CD4-positive, alpha-beta T cell (primary cell): ENCODE measurements at regions not wholly inside any gene's neighbourhood (a gene's known extent, or its start where the extent isn't known, plus 50 kb on each side); places are given as distances from the start of the nearest gene placed in this dataset.

Source experiments
- ATAC-seq: fragments of 200-7000 bp; cut with Tn5 transposase; one replicate; pipeline ENCODE4 v1.10.0; 2022; ENCODE audit warnings: mild to moderate bottlenecking; ENCODE audit not compliant: poor library complexity
- CTCF ChIA-PET: fragments of 350-600 bp; sonication (Branson Sonifier 250); formaldehyde crosslinking; loops from one replicate; lab custom pipeline; 2021; ENCODE audit warnings: antibody characterized with exemption, inconsistent platforms; lab: Charles Lee
- POLR2A ChIA-PET: fragments of 350-600 bp; sonication (Branson Sonifier 250); formaldehyde crosslinking; loops from one replicate; lab custom pipeline; 2021; ENCODE audit warnings: antibody characterized with exemption, inconsistent platforms; lab: Charles Lee
- DNase-seq, 14 experiments: peaks; one replicate each; pipeline ENCODE4 v3.0.0-alpha.2; 2013 to 2020; ENCODE audit warnings: mixed read lengths in 2 of 14
- H3K27ac ChIP-seq, 2 donors: one replicate each; pipeline versions ENCODE4 v1.5.1 to v1.7.0; 2013; ENCODE audit warnings: low read length in 2 of 2, low read depth in 1 of 2, mild to moderate bottlenecking in 1 of 2
- H3K27me3 ChIP-seq, 2 experiments: 1 replicate in 1 of 2; 2 replicates in 1 of 2; pipeline versions ENCODE4 v1.6.1 to v1.7.0; 2013; ENCODE audit warnings: low read length in 2 of 2, control low read depth in 1 of 2, mild to moderate bottlenecking in 1 of 2, moderate library complexity in 1 of 2; ENCODE audit not compliant: insufficient read depth in 2 of 2, control insufficient read depth in 1 of 2
- H3K36me3 ChIP-seq: one replicate; pipeline ENCODE4 v1.6.1; 2013; ENCODE audit warnings: low read length, control low read depth; ENCODE audit not compliant: insufficient read depth
- H3K4me1 ChIP-seq: one replicate; pipeline ENCODE4 v1.6.1; 2013; ENCODE audit warnings: low read length, control low read depth; ENCODE audit not compliant: insufficient read depth
- H3K4me3 ChIP-seq: one replicate; pipeline ENCODE4 v1.5.1; 2013; ENCODE audit warnings: mild to moderate bottlenecking, low read length, moderate library complexity
- H3K9me3 ChIP-seq, 2 experiments: 1 replicate in 1 of 2; 2 replicates in 1 of 2; pipeline versions ENCODE4 v1.6.1 to v1.7.0; 2013; ENCODE audit warnings: low read length in 2 of 2, mild to moderate bottlenecking in 2 of 2, control low read depth in 1 of 2, moderate library complexity in 1 of 2; ENCODE audit not compliant: control insufficient read depth in 1 of 2, insufficient read depth in 1 of 2
- H3K27ac Mint-ChIP-seq: one replicate; pipeline ENCODE4 v1.8.0; 2020; ENCODE audit warnings: mixed read lengths
- H3K27me3 Mint-ChIP-seq: one replicate; pipeline ENCODE4 v1.8.0; 2021; ENCODE audit warnings: mixed read lengths
- H3K36me3 Mint-ChIP-seq: one replicate; pipeline ENCODE4 v1.8.0; 2021; ENCODE audit warnings: low read depth, mixed read lengths
- H3K4me1 Mint-ChIP-seq: one replicate; pipeline ENCODE4 v1.8.0; 2021; ENCODE audit warnings: low read depth, mixed read lengths
- H3K4me3 Mint-ChIP-seq: one replicate; pipeline ENCODE4 v1.8.0; 2020; ENCODE audit warnings: mild to moderate bottlenecking, mixed read lengths
- H3K9me3 Mint-ChIP-seq: one replicate; pipeline ENCODE4 v1.8.0; 2020; ENCODE audit warnings: mixed read lengths
- CTCF ChIP-seq: fragments of 200-600 bp; IDR thresholded peaks from one replicate; pipeline ENCODE4 v1.8.0; 2022; ENCODE audit warnings: antibody characterized with exemption, mild to moderate bottlenecking
- intact Hi-C, 2 experiments: fragments of 100-400 bp; cut with DNase I in 1 of 2; cut with micrococcal nuclease in 1 of 2; formaldehyde crosslinking; loops; one replicate each; pipeline versions ENCODE4 v1.15.1 to v1.9.0; 2023 to 2025; cut with DNase I, micrococcal nuclease

- ATAC-seq (no peak), DNase-seq (no peak)
- CTCF ChIA-PET = no interaction called here
- Histone ChIP-seq H3K4me1 (peaks cover 5% of the 10 kb centered on the region), H3K27ac (no peak overlapping the region), H3K4me3 (no peak overlapping the region), H3K27me3 (no peaks in the 10 kb centered on the region), H3K9me3 (no peaks in the 10 kb centered on the region), H3K36me3 (no peaks in the 10 kb centered on the region)
- no peak overlapping the region for H3K27ac Mint-ChIP-seq
- no peaks in the 10 kb centered on the region for H3K9me3 Mint-ChIP-seq
- POLR2A ChIA-PET = no interaction called here
- no peaks in the 10 kb centered on the region for H3K36me3 Mint-ChIP-seq
- peaks cover 9% of the 10 kb centered on the region for H3K4me1 Mint-ChIP-seq
- TF ChIP-seq CTCF = no peak
- no peak overlapping the region for H3K4me3 Mint-ChIP-seq
- intact Hi-C loops = no loop called here
- H3K27me3 Mint-ChIP-seq = no peaks in the 10 kb centered on the region
Measured at GRCh38 chr2:11940121-11940743, 193.8 kb downstream of the LPIN1 start.

DNA sequence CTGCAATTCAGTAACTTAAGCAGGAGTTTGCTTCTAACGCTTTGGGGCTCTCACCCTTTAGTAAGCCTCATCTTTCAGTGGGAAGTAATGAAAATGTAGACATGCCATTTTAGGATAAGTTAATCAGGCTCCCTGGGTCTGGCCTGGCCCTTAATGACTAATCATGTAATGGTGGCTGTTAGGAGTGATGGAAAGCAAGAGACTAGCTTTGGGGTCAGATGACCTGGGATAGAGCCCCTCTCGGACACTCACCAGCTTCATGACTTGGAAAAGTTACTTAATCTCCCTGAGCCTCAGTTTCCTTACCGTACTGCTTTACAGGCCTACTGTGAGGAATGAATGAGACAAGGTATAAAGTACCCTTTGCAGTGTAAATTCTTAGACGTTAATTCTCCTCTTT lies 194.4 kb downstream of the LPIN1 start:
- Histone ChIP-seq H3K27ac (no peak overlapping the region), H3K4me3 (no peak overlapping the region), H3K9me3 (no peaks in the 10 kb centered on the region), H3K4me1 (peaks cover 8% of the 10 kb centered on the region), H3K27me3 (no peaks in the 10 kb centered on the region), H3K36me3 (no peaks in the 10 kb centered on the region)
- intact Hi-C loops = no loop called here
- Mint-ChIP-seq H3K36me3 (no peaks in the 10 kb centered on the region), H3K27ac (no peak overlapping the region), H3K9me3 (no peaks in the 10 kb centered on the region), H3K27me3 (no peaks in the 10 kb centered on the region), H3K4me3 (no peak overlapping the region), H3K4me1 (peaks cover 14% of the 10 kb centered on the region)
- no peak for DNase-seq
- ATAC-seq = no peak
- CTCF ChIA-PET = no interaction called here
- POLR2A ChIA-PET = no interaction called here
- TF ChIP-seq CTCF = no peak

DNA sequence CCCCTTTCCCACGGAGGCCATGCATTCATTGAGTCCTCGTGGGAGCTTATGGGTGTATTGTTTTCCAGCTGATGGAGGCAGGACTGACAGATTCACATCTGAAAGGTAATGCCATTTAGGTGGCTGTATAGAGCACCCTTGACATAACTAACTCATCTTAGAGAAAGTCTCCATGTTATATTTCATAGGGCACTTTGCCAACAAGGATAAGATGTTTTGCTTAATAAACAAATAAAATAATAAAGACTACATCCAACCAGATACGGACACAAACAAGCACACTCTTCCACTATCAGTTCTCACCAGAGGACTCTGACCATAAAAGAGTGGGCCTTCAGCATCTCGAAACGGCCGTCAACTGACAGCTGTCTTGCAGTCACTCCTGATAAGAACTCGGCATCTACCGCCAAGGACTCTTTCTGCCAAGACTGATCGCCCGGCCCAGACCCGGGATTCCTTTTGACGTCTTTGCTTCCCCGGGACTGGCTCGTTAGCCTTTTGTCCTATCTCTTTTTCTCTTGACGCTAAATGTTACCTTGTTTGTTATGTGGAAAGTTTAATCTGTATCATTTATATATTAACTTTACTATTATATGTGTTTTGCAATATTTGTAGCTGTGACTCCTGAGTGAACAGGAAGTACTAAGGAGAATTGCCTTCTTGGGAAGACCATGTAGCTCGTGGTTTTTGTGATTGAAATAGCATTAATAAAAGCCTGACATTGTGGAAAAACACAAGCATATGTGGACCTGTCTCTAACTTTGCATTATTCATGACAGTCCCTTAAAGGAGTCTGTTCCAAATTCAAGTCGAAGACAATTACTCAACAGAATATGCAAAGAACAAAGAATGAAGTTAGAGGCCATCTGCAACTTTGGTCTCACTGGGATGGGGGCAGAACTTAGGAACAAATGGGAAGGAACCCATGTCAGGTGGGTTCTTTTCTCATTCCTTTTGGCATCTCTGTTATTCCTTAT lies 195.1 kb downstream of the LPIN1 start:
- Mint-ChIP-seq H3K27ac (no peak overlapping the region), H3K27me3 (no peaks in the 10 kb centered on the region), H3K36me3 (no peaks in the 10 kb centered on the region), H3K4me1 (peaks cover 16% of the 10 kb centered on the region), H3K4me3 (no peak overlapping the region), H3K9me3 (no peaks in the 10 kb centered on the region)
- intact Hi-C loops = no loop called here
- Histone ChIP-seq H3K4me3 (no peak overlapping the region), H3K27me3 (no peaks in the 10 kb centered on the region), H3K9me3 (no peaks in the 10 kb centered on the region), H3K36me3 (no peaks in the 10 kb centered on the region), H3K4me1 (peaks cover 8% of the 10 kb centered on the region), H3K27ac (no peak overlapping the region)
- ChIA-PET POLR2A (no interaction called here), CTCF (no interaction called here)
- DNase-seq = no peak
- TF ChIP-seq CTCF = no peak
- no peak for ATAC-seq
